Stimulated activated naive CD8-positive, alpha-beta T cell treated with anti-CD3 and anti-CD28 coated beads, Interleukin-15, amount 100 ng/mL, for 72 hours (primary cell): ENCODE measurements at regions not wholly inside any gene's neighbourhood (a gene's known extent, or its start where the extent isn't known, plus 50 kb on each side); places are given as distances from the start of the nearest gene placed in this dataset.
"Not testable (repeated sequence)": the region's sequence is repeated elsewhere in the genome, so short reads cannot be mapped to it uniquely, and the experiment has no call there.

ENCODE experiments used
- ATAC-seq: fragments of 150-1000 bp; cut with Tn5 transposase; 2 replicates; pipeline ENCODE4 v1.10.0; 2021; ENCODE audit warnings: mild to moderate bottlenecking, moderate library complexity
- DNase-seq, 2 donors: peaks; one replicate each; pipeline ENCODE4 v3.0.0; 2021 to 2022
- H3K27ac Mint-ChIP-seq, 2 donors: one replicate each; pipeline ENCODE4 v1.8.0; 2022; ENCODE audit warnings: mild to moderate bottlenecking in 2 of 2, mixed read lengths in 2 of 2, moderate library complexity in 2 of 2
- H3K27me3 Mint-ChIP-seq: one replicate; pipeline ENCODE4 v1.8.0; 2022; ENCODE audit warnings: mixed read lengths
- H3K4me1 Mint-ChIP-seq: one replicate; pipeline ENCODE4 v1.8.0; 2022; ENCODE audit warnings: mild to moderate bottlenecking, mixed read lengths
- H3K4me3 Mint-ChIP-seq, 2 donors: one replicate each; pipeline ENCODE4 v1.8.0; 2022; ENCODE audit warnings: mild to moderate bottlenecking in 2 of 2, mixed read lengths in 2 of 2, moderate library complexity in 1 of 2
- H3K9me3 Mint-ChIP-seq, 2 donors: one replicate each; pipeline ENCODE4 v1.8.0; 2022; ENCODE audit warnings: mixed read lengths in 2 of 2

DNA sequence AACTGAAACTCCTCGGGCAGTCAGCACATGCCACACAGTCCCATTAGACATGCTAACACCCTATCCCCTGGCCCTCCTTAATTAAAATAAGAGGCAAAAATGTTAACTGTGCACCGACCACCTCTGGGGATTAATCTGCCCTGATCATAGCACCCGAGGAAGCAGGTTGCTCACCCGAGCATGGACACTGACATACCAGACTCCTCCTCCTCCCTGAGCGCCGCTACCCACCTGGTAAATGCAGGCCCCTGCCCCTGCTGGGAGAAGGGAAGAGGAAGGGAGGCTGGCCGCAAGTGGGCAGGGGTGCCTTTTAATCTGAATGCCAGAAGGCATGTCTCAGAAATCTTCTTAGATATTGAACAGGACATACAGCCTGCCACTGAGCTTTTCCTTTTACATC lies 360.9 kb downstream of the RRAGC start:
- ATAC-seq, result no peak
- Mint-ChIP-seq H3K4me1 (peaks cover 15% of the 10 kb centered on the region), H3K4me3 (no peak overlapping the region), H3K27ac (no peak overlapping the region), H3K9me3 (no peaks in the 10 kb centered on the region), H3K27me3 (peaks cover 34% of the 10 kb centered on the region)
- no peak for DNase-seq

DNA sequence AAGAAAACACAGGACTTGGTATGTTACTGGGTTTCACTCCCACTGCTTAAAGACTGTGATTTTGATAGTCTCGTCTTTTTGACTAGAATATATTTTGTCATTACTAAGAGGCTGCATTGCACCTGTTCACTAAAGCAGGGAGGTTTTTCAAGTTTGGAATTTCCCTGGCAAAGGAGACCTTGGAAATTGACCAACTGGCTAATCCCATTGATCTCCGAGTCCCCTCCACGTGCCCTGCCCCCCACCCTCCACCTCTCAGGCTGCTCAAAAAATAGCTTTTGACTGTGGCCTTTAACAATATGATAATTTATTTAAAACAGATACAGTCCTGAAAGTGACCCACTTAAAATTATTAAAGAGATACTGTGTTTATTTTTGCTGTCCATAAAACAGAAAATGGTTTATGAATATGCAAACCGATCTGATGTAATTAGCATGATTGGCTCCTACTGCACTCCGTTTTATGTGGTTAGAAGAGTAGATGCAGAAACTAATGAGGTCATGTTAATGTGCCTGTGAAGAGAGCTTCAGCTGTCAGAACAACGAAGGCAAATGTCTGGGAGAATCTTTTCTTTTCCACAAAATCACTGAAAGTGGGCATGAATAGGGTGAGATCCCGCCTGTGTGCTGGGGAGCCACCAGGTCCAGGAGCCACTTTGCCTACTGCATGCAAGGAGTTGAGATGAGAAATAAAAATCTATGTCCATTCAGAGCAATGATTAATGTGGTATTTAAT lies 361.5 kb downstream of the RRAGC start:
- ATAC-seq (no peak), DNase-seq (no peak)
- Mint-ChIP-seq H3K9me3 (no peaks in the 10 kb centered on the region), H3K4me1 (peaks cover 21% of the 10 kb centered on the region), H3K27ac (peak overlapping the region in 1 of 2 donors; percentile 43), H3K27me3 (peaks cover 28% of the 10 kb centered on the region), H3K4me3 (no peak overlapping the region)

DNA sequence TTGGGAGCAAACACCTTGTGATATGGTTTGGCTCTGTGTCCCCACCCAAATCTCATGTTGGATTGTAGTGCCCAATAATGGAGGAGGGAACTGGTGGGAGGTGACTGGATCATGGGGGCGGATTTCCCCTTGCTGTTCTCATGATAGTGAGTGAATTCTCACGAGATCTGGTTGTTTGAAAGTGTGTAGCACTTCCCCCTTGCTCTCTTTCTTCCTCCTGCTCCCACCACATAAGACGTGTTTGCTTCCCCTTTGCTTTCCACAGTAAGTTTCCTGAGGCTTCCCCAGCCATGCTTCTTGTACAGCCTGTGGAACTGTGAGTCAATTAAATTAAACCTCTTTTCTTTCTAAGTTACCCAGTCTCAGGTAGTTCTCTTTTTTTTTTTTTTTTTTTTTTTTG lies 366.3 kb downstream of the RRAGC start:
- H3K27ac Mint-ChIP-seq, H3K4me3 Mint-ChIP-seq, H3K9me3 Mint-ChIP-seq, DNase-seq, H3K4me1 Mint-ChIP-seq, ATAC-seq, H3K27me3 Mint-ChIP-seq: not testable (repeated sequence)

DNA sequence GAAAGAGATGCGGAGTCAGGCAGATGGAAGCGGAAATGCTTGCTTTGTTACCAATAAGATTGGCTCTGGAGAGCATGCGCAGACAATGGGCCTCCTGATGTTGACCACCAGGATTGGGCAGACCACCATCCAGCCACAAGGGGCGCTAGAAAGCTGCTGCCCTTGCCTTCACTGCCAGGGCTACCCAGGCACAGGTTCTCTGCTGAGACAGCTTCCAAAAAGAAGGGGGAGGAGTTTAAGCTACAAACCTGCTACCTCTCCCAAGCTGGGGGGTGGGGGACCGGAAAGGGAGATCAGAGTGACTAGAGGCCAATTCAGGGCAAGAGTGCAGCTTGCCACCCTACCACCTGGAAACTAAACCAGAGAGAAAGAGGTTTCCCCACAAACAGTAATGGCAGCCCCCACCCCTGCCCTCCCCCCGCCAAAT lies 369.7 kb downstream of the RRAGC start:
- H3K9me3 Mint-ChIP-seq, result no peaks in the 10 kb centered on the region
- no peak overlapping the region for H3K27ac Mint-ChIP-seq
- DNase-seq (peak; percentile 50 to 62), ATAC-seq (peak; percentile 76)
- H3K4me3 Mint-ChIP-seq, result no peak overlapping the region
- H3K27me3 Mint-ChIP-seq, result peaks cover 26% of the 10 kb centered on the region
- peaks cover 6% of the 10 kb centered on the region for H3K4me1 Mint-ChIP-seq

DNA sequence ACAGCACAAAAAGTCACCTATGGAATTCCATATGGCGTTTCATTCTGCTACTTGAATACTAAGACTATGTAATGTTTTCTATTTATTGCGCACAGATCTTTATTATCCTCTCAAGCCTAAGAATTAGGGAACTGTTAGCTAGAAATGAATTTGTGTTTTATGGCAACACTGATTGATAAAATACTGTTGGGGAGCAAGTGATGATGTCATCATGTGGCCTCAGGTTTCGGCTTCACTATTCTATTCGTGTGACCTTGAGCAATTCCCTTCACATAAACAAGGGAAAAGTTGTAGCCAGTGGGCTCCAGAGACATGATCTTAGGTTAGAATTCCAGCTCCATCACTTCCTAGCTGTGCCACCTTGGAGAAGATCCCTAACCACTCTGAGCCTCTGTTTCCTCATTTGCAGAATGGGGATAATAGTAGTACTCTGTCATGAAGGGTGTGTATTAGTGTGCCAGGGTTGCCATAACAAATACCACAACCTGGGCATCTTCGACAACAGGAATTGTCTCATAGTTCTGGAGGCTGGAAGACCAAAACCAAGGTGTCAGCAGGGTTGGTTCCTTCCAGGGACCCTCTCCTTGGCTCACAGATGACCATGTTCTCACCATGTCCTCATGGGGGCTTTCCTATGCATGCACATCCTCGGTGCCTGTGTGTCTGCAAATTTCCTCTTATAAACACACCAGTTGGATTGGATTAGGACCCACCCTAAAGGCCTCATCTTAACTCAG lies 371.2 kb downstream of the RRAGC start:
- no peak for DNase-seq
- Mint-ChIP-seq H3K9me3 (no peaks in the 10 kb centered on the region), H3K4me3 (no peak overlapping the region), H3K27me3 (peaks cover 39% of the 10 kb centered on the region), H3K27ac (no peak overlapping the region), H3K4me1 (peaks cover 3% of the 10 kb centered on the region)
- no peak for ATAC-seq

DNA sequence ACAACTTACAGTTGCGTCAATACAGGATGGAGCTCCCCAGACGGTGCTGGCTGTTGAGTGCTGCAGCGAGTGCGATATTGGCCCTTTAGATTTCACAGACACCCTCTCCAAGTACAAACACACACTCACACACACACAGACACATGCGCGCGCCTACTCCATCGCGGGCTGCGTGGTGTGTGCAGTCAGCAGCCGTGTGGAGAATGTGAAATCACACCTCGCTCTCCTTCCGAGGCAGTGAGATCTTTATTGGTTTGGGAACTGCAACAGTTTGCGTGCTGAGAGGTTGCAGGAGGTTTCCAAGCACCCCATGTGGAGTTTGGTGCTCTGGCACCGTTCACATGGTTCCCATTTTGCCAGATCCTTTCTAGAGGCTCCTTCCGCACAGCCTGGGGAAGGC lies 372.2 kb downstream of the RRAGC start:
- H3K27ac Mint-ChIP-seq, result no peak overlapping the region
- H3K9me3 Mint-ChIP-seq, result no peaks in the 10 kb centered on the region
- H3K27me3 Mint-ChIP-seq, result peaks cover 39% of the 10 kb centered on the region
- no peak overlapping the region for H3K4me3 Mint-ChIP-seq
- H3K4me1 Mint-ChIP-seq, result no peaks in the 10 kb centered on the region
- ATAC-seq, result no peak
- no peak for DNase-seq

DNA sequence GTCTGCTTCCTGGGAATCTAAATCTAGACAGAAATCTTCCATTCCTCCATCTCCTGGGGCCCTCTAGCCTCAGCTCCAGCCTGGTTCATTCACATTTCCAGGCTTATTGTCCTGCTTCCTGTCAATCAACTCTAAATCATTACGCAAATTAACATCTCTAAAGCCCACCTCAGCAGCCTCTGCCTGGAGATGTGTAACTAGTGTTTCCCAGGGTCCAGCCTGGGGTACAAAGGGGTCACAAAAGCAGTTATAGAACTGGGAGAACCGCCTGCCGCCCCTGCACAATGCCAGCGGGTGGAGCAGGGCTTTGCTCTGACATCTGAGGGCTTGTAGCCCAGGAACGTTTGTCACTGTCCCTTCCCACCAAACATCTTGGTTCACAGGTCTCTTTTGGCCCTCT lies 373.5 kb downstream of the RRAGC start:
- DNase-seq, result no peak
- Mint-ChIP-seq H3K4me3 (no peak overlapping the region), H3K4me1 (no peaks in the 10 kb centered on the region), H3K27me3 (peaks cover 39% of the 10 kb centered on the region), H3K9me3 (no peaks in the 10 kb centered on the region), H3K27ac (no peak overlapping the region)
- ATAC-seq, result no peak

DNA sequence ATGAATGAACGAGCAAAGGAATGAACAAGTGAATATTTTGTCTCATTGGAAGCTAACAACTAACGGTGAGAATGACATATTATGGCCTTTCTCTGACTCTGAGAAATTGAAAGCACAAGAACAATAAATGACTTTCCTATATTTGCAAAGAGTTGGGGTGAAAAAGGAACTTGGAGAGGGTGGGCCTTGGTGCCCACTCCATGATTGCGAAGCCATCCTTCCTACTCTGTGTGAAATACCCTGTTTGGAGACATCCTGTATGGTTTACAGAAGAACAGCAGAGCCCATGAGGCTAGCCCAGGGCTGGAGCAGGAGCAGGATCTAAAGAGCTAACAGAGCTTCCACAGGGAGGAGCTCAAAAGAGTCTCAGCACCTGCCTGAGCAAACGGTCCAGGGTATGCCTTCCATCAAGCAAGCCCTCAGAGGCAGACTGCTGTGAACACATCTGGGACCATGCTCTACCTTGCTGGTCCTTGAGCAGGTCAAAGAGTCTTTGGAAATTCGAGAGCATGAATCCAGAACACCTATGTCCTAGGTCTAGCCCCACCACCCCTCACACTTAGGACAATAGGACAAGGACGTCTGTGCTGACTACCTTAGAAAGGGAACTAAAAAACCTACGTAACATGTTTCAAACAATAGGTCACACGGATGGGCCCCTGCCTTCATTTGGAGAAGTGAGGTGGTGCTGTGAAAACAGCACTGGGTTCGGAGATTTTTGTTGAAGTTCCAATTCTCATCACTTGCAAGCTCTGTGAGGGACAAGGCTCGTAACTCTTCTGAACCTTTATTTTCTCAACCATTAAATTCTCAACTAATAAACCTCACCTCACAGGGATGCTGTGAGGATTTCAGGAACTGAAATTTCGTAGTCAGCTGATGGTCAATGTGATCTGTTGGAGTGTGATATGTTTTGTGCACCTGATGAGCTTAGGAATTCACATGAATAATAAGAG lies 377.4 kb downstream of the RRAGC start:
- ATAC-seq (no peak), DNase-seq (no peak)
- Mint-ChIP-seq H3K9me3 (peaks cover 7 to 10% of the 10 kb centered on the region in 2 donors), H3K4me3 (no peak overlapping the region), H3K27ac (no peak overlapping the region), H3K27me3 (peaks cover 53% of the 10 kb centered on the region), H3K4me1 (no peaks in the 10 kb centered on the region)

DNA sequence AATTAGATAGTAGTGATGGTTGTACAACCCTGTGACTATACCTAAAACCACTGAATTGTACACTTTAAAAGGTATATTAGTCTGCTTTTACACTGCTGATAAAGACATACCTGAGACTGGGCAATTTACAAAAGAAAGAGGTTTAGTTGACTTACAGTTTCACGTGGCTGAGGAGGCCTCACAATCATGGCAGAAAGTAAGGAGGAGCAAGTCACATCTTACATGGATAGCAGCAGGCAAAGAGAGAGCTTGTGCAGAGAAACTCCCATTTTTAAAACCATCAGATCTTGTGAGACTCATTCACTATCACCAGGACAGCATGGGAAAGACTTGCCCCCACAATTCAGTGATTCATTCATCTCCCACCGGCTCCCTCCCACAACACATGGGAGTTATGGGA lies 379.9 kb downstream of the RRAGC start:
- not testable (repeated sequence) for DNase-seq, H3K4me3 Mint-ChIP-seq, H3K27ac Mint-ChIP-seq, ATAC-seq
- peaks cover 56% of the 10 kb centered on the region for H3K27me3 Mint-ChIP-seq
- H3K9me3 Mint-ChIP-seq, result peaks cover 7 to 10% of the 10 kb centered on the region in 2 donors
- peaks cover 20% of the 10 kb centered on the region for H3K4me1 Mint-ChIP-seq

DNA sequence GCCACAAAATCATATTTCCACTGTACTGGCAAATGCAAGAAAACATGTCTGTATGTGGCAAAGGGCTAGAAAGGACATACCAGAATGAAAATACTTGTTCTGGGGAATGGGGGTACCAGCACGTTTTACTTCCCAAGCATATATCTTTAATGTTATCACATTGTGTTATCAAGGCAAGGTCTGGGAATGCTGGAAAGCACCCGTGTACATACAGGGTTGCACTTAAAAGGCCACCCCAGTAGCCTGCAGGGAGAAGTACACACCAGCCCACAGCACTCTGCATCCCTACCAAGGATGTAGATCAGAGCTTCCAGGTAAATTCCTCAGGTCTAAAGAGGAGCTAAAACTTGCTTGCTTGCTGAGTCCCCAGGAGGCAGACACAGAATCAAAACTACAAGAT lies 381.8 kb downstream of the RRAGC start:
- H3K4me1 Mint-ChIP-seq, result peaks cover 21% of the 10 kb centered on the region
- ATAC-seq (no peak), DNase-seq (no peak)
- peaks cover 7 to 10% of the 10 kb centered on the region in 2 donors for H3K9me3 Mint-ChIP-seq
- H3K27ac Mint-ChIP-seq, result no peak overlapping the region
- peaks cover 60% of the 10 kb centered on the region for H3K27me3 Mint-ChIP-seq
- no peak overlapping the region for H3K4me3 Mint-ChIP-seq

DNA sequence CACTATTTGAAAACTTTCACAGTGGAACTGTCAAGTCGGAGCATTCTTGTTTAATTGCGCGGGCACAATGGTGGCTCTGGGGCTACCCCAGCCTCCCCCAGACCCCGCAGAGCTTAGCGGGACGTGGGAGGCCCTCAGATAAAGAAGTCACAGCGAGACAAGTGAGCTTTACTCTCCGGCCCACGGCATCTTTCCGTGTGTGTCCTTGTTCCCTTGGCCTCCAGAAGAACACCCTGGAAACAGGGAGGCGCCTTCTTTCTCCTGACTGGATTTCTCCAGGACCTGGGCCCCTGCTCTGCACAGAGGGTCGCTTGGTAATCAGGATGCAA lies 382.8 kb downstream of the RRAGC start:
- H3K27ac Mint-ChIP-seq, result no peak overlapping the region
- H3K27me3 Mint-ChIP-seq, result peaks cover 70% of the 10 kb centered on the region
- peaks cover 21% of the 10 kb centered on the region for H3K4me1 Mint-ChIP-seq
- peaks cover 7 to 10% of the 10 kb centered on the region in 2 donors for H3K9me3 Mint-ChIP-seq
- DNase-seq, result no peak
- no peak for ATAC-seq
- no peak overlapping the region for H3K4me3 Mint-ChIP-seq

DNA sequence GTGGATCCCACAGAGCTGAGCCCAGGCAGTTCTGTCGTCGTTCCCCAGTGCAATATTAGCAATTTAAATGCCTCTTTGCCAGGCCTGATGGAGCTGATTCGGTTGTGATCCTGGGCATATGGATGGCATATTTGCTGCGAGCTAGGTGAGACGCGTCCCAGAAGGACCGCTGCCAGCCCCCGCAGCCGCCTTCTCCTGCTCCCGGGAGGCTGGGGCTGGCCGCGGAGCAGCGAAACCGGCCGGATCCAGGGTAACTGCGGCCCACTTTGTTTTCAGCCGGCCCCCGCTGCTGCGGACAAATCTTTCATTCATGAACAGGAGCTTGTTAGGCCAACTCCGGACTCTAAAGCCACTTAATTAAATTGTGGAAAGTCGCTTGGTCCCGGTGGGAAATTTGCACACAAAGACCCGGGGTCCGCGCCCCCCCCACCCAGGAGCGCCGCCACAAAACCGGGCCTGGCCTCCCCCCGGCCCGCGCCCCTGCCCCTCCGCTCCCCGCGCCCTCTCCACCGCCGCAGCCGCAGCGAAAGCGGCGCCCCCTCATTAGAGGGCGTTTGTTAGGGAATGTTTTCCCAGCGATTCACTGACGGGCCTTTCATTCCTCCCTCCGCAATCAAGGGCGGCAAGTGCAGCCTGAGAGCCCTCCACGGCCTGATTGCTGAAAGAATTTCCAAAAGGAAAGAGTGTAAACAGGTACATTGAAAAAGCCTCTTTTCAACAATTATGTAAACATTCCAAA lies 383.3 kb downstream of the RRAGC start:
- Mint-ChIP-seq H3K27me3 (peaks cover 75% of the 10 kb centered on the region), H3K4me1 (peaks cover 21% of the 10 kb centered on the region), H3K27ac (no peak overlapping the region), H3K4me3 (no peak overlapping the region), H3K9me3 (peaks cover 7 to 10% of the 10 kb centered on the region in 2 donors)
- DNase-seq (no peak), ATAC-seq (no peak)

DNA sequence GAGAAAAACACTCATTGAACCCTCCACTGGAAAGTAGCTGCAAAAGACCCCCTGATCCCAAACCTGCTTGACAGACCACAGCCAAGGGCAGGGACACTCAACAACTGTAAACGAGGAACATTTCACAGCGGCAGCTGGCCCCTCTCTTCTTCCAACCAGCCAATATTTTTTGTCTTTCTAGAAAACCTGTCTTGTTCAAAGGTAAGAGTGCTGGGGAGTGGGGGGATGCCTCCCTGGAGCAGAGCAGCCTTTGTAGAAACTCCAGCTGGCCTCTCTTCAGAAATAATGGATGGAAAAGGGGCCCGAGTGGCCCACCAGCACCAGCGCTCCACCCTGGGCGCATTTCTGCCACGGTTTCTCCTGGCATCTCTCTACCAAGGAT lies 384.0 kb downstream of the RRAGC start:
- peaks cover 21% of the 10 kb centered on the region for H3K4me1 Mint-ChIP-seq
- H3K27ac Mint-ChIP-seq, result no peak overlapping the region
- H3K9me3 Mint-ChIP-seq, result peaks cover 7 to 10% of the 10 kb centered on the region in 2 donors
- H3K27me3 Mint-ChIP-seq, result peaks cover 76% of the 10 kb centered on the region
- DNase-seq (no peak), ATAC-seq (no peak)
- H3K4me3 Mint-ChIP-seq, result peak overlapping the region in 1 of 2 donors; percentile 48

DNA sequence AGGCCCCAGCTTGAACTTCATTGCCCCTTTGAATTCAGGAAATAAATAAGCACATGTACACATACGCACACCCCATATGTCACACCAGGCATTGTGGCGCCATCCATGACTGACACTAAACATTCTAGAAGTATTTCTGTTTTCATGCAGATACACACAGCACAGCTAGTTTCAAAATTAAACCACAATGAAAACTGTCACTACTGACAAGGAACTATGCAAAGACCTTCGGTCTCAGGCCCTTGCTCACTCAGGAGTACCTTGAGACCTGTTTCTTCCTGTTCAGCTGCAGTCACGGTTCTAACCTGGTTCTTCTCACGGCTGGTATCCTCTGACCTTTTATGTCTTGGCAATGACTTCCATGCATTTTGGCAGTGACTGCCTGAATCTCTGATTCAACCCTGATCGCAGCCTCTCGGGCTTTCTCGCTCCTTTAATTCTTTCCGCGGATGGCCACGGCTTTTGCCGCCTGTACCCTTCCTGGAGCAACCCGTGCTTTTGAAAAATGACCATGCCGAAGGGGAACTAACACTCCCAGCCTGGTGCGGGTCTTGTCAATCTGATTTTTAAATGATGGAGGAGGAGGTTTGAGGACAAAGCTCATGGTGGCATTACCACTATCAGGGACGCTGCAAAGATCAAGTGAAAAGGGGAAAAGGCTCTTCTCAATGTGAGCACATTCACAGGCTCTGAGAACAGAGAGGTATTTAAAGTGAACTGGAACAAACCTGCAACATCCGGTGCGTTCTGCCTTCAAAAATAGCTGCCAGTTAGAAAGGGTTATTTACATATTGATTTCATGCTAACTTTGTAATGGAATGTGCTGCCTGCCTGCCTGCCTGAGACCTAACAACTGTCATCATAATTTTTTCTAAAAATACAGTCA lies 384.6 kb downstream of the RRAGC start:
- H3K4me1 Mint-ChIP-seq, result peaks cover 21% of the 10 kb centered on the region
- peak; percentile 45 for ATAC-seq
- H3K27me3 Mint-ChIP-seq, result peaks cover 76% of the 10 kb centered on the region
- peak overlapping the region; percentile 48 to 55 for H3K4me3 Mint-ChIP-seq
- peaks cover 7 to 10% of the 10 kb centered on the region in 2 donors for H3K9me3 Mint-ChIP-seq
- no peak overlapping the region for H3K27ac Mint-ChIP-seq
- no peak for DNase-seq
